ENCODE measurements at regions not wholly inside any gene's neighbourhood (a gene's known extent, or its start where the extent isn't known, plus 50 kb on each side); places are given as distances from the start of the nearest gene placed in this dataset.
"Not testable (repeated sequence)": the region's sequence is repeated elsewhere in the genome, so short reads cannot be mapped to it uniquely, and the experiment has no call there.

- H3K27ac ChIP-seq (ENCODE audit: low read depth in 2 of 2, low read length in 2 of 2); H3K9ac ChIP-seq (ENCODE audit: low read length in 3 of 3); intact Hi-C loops (cut with DNase I); H3K9me3 ChIP-seq (ENCODE audit: control insufficient read depth in 2 of 3, insufficient read depth in 1 of 3, low read length in 3 of 3); FAIRE-seq; H3K4me1 ChIP-seq (ENCODE audit: control insufficient read depth in 2 of 3, insufficient read depth in 2 of 3, low read depth in 1 of 3, low read length in 3 of 3); DNase-seq; H3K36me3 ChIP-seq (ENCODE audit: control insufficient read depth in 2 of 3, insufficient read depth in 3 of 3, low read length in 3 of 3); H3K4me3 ChIP-seq (ENCODE audit: low read length in 3 of 3); H3K27me3 ChIP-seq (ENCODE audit: control insufficient read depth, insufficient read depth, low read length): not testable (repeated sequence)
These were observed 311.2 kb upstream of the SOX4 start for GRCh38 chr6:21282360-21282759.

GRCh38 chr6:21284166-21284565 is 309.4 kb upstream of the SOX4 start:
- H3K4me3 ChIP-seq (ENCODE audit: low read length in 3 of 3), result no peak overlapping the region
- no peak for DNase-seq
- H3K9ac ChIP-seq (ENCODE audit: low read length in 3 of 3), result no peak overlapping the region
- FAIRE-seq, result no peak
- H3K9me3 ChIP-seq (ENCODE audit: control insufficient read depth in 2 of 3, insufficient read depth in 1 of 3, low read length in 3 of 3), result no peaks in the 10 kb centered on the region
- no peak for TF ChIP-seq CTCF (IDR thresholded peaks at IDR 0.05; ENCODE audit: borderline replicate concordance, extremely low read depth, insufficient read depth)
- no peaks in the 10 kb centered on the region for H3K4me1 ChIP-seq (ENCODE audit: control insufficient read depth in 2 of 3, insufficient read depth in 2 of 3, low read depth in 1 of 3, low read length in 3 of 3)
- intact Hi-C loops (cut with DNase I), result no loop called here
- H3K27me3 ChIP-seq (ENCODE audit: control insufficient read depth, insufficient read depth, low read length), result no peaks in the 10 kb centered on the region
- H3K36me3 ChIP-seq (ENCODE audit: control insufficient read depth in 2 of 3, insufficient read depth in 3 of 3, low read length in 3 of 3), result no peaks in the 10 kb centered on the region
- no peak overlapping the region for H3K27ac ChIP-seq (ENCODE audit: low read depth in 2 of 2, low read length in 2 of 2)

- Histone ChIP-seq H3K9ac (ENCODE audit: low read length in 3 of 3) (no peak overlapping the region), H3K4me3 (ENCODE audit: low read length in 3 of 3) (no peak overlapping the region), H3K4me1 (ENCODE audit: control insufficient read depth in 2 of 3, insufficient read depth in 2 of 3, low read depth in 1 of 3, low read length in 3 of 3) (no peaks in the 10 kb centered on the region), H3K9me3 (ENCODE audit: control insufficient read depth in 2 of 3, insufficient read depth in 1 of 3, low read length in 3 of 3) (no peaks in the 10 kb centered on the region), H3K27ac (ENCODE audit: low read depth in 2 of 2, low read length in 2 of 2) (no peak overlapping the region), H3K36me3 (ENCODE audit: control insufficient read depth in 2 of 3, insufficient read depth in 3 of 3, low read length in 3 of 3) (no peaks in the 10 kb centered on the region), H3K27me3 (ENCODE audit: control insufficient read depth, insufficient read depth, low read length) (no peaks in the 10 kb centered on the region)
- no peak for TF ChIP-seq CTCF (IDR thresholded peaks at IDR 0.05; ENCODE audit: borderline replicate concordance, extremely low read depth, insufficient read depth)
- intact Hi-C loops (cut with DNase I), result no loop called here
- FAIRE-seq, result no peak
- DNase-seq, result peak in 1 of 5 donors; percentile 38
These were observed 308.8 kb upstream of the SOX4 start for GRCh38 chr6:21284706-21285105.

- H3K27me3 ChIP-seq (ENCODE audit: control insufficient read depth, insufficient read depth, low read length), result no peaks in the 10 kb centered on the region
- H3K4me3 ChIP-seq (ENCODE audit: low read length in 3 of 3), result no peak overlapping the region
- H3K36me3 ChIP-seq (ENCODE audit: control insufficient read depth in 2 of 3, insufficient read depth in 3 of 3, low read length in 3 of 3), result no peaks in the 10 kb centered on the region
- no peaks in the 10 kb centered on the region for H3K9me3 ChIP-seq (ENCODE audit: control insufficient read depth in 2 of 3, insufficient read depth in 1 of 3, low read length in 3 of 3)
- FAIRE-seq, result no peak
- intact Hi-C loops (cut with DNase I), result no loop called here
- no peak overlapping the region for H3K27ac ChIP-seq (ENCODE audit: low read depth in 2 of 2, low read length in 2 of 2)
- TF ChIP-seq CTCF (IDR thresholded peaks at IDR 0.05; ENCODE audit: borderline replicate concordance, extremely low read depth, insufficient read depth), result no peak
- no peaks in the 10 kb centered on the region for H3K4me1 ChIP-seq (ENCODE audit: control insufficient read depth in 2 of 3, insufficient read depth in 2 of 3, low read depth in 1 of 3, low read length in 3 of 3)
- no peak overlapping the region for H3K9ac ChIP-seq (ENCODE audit: low read length in 3 of 3)
- no peak for DNase-seq
These were observed 299.4 kb upstream of the SOX4 start for GRCh38 chr6:21294144-21294543.

All from kidney (tissue), 13 donors.